ENCODE measurements at regions not wholly inside any gene's neighbourhood (a gene's known extent, or its start where the extent isn't known, plus 50 kb on each side); places are given as distances from the start of the nearest gene placed in this dataset.

DNA sequence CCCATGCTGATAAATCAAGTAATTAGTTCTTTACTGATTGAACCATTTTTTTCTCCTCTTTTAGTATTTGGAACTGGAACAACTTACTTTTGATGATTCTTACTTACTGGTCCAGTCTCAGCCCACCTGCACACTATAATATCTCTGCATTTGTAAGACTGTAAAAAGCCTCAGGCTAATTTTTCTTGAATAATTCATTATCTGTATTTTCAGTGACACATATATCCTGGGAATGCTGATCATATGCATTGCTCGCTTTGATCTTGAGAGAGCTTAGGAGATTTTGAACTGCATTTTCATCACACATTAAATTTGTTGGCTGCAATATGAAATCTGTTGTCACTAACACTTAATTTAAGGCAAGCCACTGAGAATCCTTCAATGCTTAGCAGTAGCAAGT lies 760.6 kb downstream of the EDEM1 start:
- TF ChIP-seq, protein P1, sequence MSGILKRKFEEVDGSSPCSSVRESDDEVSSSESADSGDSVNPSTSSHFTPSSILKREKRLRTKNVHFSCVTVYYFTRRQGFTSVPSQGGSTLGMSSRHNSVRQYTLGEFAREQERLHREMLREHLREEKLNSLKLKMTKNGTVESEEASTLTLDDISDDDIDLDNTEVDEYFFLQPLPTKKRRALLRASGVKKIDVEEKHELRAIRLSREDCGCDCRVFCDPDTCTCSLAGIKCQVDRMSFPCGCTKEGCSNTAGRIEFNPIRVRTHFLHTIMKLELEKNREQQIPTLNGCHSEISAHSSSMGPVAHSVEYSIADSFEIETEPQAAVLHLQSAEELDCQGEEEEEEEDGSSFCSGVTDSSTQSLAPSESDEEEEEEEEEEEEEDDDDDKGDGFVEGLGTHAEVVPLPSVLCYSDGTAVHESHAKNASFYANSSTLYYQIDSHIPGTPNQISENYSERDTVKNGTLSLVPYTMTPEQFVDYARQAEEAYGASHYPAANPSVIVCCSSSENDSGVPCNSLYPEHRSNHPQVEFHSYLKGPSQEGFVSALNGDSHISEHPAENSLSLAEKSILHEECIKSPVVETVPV (CRISPR knock-in tag; IDR thresholded peaks at IDR 0.05): no peak
- TF ChIP-seq ZNF8 (CRISPR knock-in tag; IDR thresholded peaks at IDR 0.05) (no peak), GLIS3 (CRISPR knock-in tag; IDR thresholded peaks at IDR 0.05) (no peak), TOX (CRISPR knock-in tag; IDR thresholded peaks at IDR 0.05; ENCODE audit: borderline replicate concordance) (no peak), ZFP30 (CRISPR knock-in tag; IDR thresholded peaks at IDR 0.05) (no peak), ZFP3 (CRISPR knock-in tag; IDR thresholded peaks at IDR 0.05) (no peak), ZNF70 (CRISPR knock-in tag; IDR thresholded peaks at IDR 0.05) (no peak), SNAI2 (CRISPR knock-in tag; IDR thresholded peaks at IDR 0.05) (no peak), OSR1 (CRISPR knock-in tag; IDR thresholded peaks at IDR 0.05) (no peak), ZNF565 (CRISPR knock-in tag; conservative IDR thresholded peaks at IDR 0.05; ENCODE audit: low read depth) (no peak), PPARA (CRISPR knock-in tag; IDR thresholded peaks at IDR 0.05; ENCODE audit: borderline replicate concordance) (no peak), BACH2 (CRISPR knock-in tag; IDR thresholded peaks at IDR 0.05; ENCODE audit: borderline replicate concordance) (no peak)
- TF ChIP-seq, protein P2, sequence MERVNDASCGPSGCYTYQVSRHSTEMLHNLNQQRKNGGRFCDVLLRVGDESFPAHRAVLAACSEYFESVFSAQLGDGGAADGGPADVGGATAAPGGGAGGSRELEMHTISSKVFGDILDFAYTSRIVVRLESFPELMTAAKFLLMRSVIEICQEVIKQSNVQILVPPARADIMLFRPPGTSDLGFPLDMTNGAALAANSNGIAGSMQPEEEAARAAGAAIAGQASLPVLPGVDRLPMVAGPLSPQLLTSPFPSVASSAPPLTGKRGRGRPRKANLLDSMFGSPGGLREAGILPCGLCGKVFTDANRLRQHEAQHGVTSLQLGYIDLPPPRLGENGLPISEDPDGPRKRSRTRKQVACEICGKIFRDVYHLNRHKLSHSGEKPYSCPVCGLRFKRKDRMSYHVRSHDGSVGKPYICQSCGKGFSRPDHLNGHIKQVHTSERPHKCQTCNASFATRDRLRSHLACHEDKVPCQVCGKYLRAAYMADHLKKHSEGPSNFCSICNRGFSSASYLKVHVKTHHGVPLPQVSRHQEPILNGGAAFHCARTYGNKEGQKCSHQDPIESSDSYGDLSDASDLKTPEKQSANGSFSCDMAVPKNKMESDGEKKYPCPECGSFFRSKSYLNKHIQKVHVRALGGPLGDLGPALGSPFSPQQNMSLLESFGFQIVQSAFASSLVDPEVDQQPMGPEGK (CRISPR knock-in tag; IDR thresholded peaks at IDR 0.05; ENCODE audit: borderline replicate concordance): no peak
